Stimulated activated CD4-positive, alpha-beta T cell treated with anti-CD3 and anti-CD28 coated beads, TNF-alpha, amount 100 ng/mL, for 1 hour (primary cell): ENCODE measurements at regions not wholly inside any gene's neighbourhood (a gene's known extent, or its start where the extent isn't known, plus 50 kb on each side); places are given as distances from the start of the nearest gene placed in this dataset.
"Not testable (repeated sequence)": the region's sequence is repeated elsewhere in the genome, so short reads cannot be mapped to it uniquely, and the experiment has no call there.

Source experiments
- DNase-seq, 3 donors: peaks; one replicate each; pipeline ENCODE4 v3.0.0-alpha.2; 2020; ENCODE audit warnings: low read depth in 3 of 3, low spot score in 1 of 3

DNA sequence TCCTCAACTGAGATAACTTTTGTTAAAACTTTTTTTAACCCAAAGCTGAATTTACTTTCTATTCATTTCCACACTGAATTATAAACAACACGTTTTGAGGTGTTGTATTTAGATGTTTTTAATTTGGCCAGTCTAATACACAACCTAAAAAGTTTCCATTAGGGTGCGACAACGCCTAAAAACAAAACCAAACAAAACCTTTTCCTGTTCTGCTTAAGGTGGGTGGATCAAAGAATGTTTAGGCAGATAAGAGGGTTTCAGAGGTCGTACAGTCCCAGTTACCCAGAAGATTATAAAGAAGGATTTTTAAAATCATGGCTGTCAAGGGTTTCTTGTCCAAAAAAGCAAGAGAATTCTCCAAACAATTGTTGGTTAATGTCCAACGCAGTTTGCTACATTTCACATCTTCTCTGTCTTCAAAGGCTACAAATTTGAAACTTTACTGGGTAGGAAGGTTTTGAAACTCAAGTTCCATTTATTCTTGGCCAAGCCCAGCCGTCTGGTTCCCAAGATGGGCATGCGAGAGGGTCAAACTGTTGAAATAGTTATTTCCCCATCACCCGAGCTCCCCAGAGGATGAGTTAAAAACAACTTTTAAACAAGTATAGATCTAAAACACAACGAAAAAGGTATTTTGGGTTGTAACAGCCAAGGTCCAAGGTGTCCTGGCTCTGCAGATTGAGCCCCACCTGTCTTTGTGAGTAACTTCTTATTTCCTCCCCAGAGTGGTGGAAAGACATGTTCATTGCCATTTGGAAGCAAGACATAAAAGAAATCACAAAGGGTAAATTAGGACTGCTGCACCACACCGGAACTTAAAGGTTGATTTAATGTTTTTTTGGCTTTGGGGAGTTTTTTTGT is 122.8 kb upstream of the MAP3K1 start:
- no peak for DNase-seq

DNA sequence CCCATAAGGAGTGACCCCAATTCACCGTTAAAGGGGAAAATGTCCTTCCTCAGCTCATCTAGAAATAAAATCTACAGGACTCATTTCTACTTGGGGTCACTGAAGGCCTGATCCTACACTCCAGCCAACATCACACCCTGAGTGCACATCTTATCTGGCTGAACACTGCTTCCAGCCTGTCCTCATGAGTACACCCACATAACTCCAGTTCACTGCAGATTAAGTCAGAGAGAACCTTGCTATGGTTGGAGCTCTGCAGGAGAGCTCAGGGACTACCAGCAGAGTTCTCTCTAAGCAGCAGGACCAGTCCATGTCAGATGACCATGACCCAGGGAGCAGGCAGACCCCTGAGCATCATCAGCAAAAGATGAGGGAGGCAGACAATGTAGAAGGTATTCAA is 126.9 kb upstream of the MAP3K1 start:
- DNase-seq, result no peak

DNA sequence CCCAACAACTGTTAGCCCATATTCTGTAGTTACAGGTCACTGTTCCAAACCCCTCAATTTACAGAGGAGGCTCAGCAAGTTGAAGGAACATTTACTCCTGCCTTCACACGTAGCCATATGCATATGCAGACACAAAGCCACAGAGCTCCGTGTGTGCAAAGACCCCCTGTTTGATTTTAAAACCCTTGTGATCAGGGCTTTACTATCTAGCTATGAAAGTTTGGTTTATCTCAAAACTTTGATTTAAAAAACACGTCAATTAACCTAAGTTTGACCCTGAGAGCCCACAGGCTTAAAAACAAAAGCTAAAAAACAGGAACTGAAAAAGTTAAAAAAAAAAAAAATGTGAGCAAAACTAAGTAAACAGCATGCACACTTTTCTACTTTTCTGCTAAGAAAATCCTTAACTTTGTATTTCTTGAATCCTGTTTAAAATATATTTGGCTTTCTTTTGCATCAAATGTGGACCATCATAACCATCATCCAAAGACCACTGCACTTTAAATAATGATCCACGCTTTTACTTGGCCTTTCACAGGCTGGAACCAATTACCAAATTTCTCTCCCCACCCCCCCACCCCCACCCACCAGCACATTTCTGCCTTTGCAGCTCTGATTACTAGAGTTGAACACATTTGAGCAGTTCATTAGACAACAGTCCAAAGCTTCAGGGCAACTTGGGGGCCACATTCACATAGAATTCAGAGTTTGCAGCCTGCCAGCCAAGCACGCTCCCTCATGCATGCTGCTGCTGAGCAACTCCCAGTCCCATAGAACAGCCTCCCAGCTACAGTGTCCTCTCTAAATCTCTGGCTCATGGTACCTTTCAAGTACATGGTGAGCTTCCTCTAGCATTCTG is 128.8 kb upstream of the MAP3K1 start:
- no peak for DNase-seq

DNA sequence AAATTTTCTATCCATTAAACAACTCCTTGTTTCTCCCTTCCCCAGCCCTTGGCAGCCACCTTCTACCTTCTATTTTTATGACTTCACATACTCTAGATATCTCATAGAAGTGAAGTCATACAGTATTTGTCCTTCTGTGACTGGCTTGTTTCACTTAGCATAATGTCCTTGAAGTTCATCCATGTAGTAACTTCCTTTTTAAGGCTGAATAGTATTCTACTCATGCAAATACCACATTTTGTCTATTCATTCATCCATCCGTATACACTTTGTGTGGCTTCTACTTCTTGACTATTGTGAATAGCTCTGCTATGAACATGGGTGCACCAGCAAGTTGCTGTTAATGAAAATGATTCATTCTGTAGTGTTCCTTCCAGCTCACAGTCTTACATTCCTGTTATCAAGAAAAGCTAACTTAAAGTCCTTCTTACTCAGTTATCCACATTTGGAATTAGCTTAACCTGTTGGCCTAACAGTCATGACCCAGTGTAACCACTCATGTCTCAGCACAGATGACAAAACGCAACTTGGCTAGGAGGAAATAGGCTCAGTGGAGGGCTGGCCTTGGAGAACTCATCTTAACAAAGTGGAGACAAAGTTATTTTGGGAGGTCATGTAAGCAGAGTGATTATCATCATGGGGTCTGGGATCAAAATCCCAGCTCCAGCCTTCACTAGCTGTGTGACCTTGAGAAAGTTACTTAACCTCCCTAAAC is 129.7 kb upstream of the MAP3K1 start:
- DNase-seq, result no peak

DNA sequence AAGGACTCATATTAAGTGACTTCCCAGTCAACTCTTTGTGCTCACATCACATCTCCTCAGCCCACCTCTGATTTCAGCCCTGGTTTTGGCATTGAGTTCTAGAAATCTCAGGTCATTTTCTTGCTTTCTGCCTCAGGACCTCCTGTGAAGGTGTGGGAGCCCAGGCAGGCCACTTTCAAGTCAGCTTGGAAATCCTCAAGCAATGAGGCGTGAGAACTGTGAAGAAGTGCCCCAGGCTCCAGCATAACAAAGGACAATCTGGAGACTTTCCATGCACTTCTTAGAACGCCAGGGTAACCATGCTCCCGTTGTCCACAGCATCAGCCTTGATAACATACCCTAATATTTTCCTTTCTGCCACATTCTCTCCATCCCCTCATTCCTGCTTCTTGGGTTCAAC is 131.2 kb upstream of the MAP3K1 start:
- no peak for DNase-seq

DNA sequence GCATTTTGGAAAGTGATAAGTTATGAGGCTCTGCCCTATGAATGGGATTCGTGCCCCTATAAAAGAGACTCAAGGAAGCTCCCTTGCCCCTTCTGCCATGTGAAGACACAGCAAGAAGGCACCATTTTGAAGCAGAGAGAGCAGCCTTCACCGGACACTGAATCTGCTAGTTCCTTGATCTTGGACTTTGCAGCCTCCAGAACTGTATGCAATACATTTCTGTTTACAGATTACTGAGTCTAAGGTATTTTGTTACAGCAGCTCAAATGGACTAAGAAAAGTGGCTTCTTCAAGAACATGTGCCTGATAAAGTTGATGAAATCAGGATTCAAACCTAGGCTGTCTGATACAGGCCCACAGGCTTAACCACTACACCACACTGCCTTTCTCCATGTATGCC is 131.6 kb upstream of the MAP3K1 start:
- no peak for DNase-seq

DNA sequence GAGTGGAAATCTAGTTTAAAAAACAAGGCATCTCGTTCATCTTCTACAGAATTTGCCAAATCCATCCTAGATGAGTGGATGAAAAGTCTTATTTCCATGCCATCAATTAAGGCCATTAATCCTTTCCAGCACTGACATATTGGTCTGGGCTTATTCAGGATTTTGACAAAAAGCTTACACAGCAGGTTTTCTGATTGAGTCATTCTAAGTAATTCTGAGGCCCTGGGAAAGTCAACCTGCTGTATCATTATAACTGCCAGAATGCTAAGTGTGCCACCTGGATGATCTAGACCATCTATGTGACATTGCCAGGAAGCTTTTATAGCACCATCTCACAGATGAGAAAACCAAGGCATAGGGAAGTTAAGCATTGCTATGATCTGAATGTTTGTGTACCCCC is 132.1 kb upstream of the MAP3K1 start:
- DNase-seq, result no peak

DNA sequence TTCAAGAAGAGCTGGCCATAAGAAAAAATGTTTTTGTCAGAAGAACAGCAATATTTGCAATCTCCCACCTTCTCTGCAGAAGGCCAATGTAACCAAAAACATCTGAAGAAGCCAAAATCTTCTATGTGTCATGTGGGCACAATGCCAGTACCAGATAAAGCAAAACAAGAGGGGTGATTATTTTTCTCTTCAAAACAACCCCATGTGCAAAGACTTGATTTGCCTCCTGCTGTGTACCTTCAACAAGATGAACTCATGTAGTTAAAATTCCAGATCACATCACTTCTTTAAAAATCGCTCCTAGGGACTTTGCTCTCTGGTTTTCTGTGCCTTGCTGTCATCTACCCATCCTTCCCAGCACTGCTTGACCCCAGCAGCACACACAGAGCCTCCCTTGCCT is 134.0 kb upstream of the MAP3K1 start:
- no peak for DNase-seq

DNA sequence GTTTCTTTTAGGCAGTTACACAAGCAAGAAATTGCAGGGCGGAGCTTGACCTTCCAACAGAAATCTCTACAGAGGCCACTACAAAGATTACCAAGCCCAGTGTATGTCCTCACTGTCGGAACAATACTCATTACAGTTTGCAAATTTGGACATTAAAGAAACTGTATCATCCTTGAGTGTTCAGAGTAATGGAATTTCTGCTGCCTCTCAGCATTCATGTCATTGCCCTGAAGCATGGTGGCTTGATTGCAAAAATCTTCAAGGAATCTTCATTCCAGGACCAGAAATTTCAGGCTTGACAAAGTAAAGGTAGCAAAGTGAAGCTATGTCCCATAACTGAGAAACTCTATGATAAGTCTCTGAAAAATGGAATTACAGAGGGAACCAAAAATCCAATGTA is 134.6 kb upstream of the MAP3K1 start:
- no peak for DNase-seq

DNA sequence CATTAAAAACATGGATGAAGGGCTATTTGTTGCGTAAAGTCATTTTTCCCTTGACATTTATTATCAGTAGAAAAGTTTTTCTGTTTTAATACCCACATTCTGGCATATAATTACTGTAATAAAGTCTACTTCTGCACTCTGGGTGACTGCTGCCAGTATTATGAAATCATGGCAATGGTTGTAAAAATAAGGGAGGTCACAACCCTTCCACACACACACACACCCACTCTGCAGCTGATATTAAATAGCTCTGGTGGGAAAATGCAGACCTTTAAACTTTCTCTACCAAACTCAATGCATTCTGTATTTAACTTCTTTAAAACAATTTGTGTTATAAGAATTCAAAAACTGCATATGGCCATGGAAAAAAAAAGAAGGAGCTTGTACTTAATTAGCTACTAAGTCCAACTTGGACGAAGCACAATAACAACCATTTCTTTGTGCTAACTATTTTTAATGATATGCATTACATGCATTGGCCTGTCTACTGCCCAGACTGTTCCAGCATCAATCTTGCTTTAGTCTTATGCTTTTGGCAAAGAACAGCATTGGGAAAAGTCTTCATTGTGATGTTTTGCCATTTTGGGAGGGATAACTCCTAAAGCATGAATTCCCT is 137.6 kb upstream of the MAP3K1 start:
- DNase-seq, result no peak

DNA sequence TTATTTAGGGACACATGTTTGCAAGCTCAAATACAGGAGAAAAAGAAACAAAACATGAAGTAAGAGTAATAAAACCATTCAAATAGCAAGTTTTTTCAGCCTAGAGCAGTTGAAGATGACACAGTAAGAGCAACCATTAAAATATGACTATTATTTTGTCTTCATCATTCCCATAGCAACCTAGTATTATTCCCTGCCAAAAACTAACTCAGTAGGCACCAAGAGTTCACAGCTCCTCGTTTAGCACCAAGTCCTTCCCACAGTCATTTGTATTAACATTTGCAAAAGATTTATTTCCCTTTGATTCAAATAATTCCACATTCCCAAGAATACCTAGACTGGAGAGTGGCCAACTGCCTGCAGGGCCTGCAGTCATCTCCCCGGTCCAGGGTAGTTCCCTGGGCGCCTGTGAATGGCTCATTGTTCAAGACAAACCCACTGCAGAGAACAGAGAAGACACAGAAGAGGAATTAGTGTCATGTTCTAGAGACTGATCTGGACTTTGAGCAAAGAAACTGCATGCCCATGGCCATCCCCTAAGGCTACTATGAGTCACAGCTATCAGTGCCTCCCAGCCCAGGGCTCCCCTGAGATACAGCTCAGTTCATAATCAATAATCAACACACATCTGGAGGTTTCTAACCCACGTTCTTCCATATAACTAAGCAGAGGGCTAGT is 139.1 kb upstream of the MAP3K1 start:
- DNase-seq, result no peak

DNA sequence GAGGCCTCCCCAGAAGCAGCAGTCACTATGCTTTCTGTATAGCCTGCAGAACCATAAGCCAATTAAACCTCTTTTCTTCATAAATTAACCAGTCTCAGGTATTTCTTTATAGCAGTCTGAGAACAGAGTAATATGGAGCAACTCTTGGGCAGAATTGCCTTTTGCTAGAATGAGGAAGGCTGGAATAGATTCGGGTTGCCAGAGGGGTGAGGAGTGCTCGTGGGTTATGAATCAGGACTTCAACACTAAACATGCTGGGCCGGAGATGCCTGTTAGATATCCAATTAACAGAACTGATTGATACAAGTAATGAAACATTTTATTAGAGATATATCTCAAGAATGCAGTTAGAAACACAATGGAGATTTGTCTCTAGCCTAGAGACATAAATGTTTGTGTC is 140.9 kb upstream of the MAP3K1 start:
- no peak for DNase-seq

DNA sequence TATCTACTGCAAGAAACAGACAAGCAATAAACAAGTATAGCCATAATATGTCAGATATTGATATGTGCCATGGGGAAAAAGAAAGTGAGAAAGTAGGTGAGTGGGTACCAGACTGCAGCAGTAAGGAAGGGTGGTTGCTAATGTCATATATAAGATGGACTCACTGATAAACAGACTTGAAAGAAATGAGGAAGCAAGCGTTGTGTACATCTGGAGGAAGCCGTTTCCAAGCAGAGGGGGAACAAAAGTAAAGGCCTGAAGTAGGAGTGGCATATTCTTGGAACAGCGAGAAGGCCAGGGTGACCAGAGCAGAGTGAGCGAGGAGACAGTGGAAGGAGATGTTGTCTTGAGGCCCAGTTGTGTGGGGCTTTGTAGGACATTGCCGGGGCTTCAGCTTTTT is 142.2 kb upstream of the MAP3K1 start:
- DNase-seq, result no peak

DNA sequence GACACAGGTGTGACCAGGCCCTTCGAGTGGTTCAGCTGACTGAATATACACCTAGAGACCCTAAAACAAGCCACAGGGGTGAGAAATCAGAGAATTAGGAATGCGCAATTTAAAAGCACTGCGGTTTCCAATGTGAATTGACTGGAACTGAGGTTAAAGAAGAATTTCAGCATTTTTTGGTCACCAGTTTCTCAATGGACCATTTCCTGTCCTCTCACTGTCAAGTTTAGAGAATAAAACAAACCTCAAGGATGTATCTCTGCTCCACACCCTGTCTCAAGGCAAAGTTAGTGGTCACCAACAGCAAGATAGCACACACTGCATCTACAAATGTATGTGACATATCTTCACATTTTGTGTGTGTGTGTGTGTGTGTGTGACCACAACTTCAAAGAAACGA is 143.8 kb upstream of the MAP3K1 start:
- DNase-seq, result no peak

DNA sequence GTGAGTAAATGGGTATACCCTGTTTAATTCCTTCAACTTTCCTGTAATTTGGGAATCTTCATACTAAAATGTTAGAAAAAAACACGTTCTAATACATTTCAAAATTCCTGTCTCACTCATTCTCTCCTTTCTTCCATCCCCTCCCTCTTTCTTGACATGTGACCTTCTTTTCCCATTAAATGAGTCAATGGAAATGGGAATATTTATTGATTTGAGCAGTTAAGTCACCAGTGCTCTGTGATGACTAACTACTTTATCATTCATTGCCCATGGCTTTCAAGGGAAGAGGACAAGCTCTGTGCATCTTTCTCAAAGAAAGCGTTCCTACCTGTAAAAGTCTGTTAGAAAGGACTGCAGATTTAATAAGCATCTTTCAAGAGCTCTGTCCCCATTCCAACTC is 144.4 kb upstream of the MAP3K1 start:
- no peak for DNase-seq

DNA sequence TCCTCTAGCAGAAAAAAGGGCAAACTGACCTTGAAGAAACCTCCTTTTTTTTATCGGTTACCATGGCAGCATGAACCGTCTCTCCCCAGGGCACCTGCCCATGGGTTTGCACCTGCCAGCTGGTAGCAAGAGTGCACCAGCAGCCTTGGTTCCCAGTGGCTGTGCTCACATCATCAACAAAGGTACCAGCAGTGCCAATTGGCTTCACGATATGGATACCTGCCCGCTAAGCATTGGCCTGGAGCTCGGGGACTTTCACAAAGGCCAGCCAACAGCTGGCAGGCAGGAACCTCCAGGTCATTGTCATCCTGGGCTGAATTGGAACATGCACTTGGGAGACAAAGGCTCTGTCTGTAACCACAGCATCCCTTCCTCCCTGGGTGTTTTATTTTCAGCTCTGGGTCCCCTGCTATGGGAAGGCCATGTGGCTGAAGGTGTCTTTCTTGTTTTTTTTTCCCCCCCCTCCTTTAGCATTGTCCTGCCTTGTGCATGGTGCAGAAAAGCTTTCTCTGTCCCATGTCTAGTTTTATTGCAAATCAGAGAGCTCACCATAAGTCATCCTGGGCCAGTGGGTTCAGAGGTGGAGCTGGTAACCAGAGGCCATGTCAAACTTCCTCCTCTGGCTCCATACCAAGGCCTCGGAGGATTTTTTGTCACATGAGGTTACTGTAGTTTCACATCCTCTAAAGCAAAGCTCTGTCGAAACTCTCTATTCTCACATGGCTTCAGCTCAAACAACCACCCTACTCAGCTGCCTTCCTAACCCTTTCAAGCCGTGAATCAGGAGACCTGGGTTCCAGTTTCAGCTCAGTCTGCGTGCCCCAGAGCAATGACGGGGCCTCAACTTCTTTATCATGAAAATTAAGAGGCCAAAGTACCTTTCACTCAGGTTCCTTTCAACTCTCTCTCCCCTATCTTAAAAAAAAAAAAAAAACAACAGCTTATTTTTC is 145.5 kb upstream of the MAP3K1 start:
- no peak for DNase-seq

DNA sequence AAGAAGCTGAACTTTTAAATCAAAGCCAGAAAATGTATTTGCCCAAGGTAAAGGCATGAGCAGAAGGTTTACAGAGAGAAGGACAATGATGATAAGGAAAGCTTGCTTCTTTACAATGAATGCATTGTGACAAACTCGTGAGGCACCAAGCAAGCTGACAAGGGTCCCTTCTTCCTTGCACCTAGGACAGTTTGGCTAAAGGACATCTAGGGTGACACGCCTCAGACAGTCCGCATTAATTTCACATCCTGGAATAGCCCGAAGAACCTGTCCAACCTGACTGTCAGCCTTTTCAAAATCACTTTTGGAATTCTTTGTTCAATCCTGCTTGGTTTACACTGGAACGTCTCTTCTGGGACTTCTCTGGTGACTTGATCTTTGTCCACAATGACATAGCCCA is 146.4 kb upstream of the MAP3K1 start:
- DNase-seq, result no peak

DNA sequence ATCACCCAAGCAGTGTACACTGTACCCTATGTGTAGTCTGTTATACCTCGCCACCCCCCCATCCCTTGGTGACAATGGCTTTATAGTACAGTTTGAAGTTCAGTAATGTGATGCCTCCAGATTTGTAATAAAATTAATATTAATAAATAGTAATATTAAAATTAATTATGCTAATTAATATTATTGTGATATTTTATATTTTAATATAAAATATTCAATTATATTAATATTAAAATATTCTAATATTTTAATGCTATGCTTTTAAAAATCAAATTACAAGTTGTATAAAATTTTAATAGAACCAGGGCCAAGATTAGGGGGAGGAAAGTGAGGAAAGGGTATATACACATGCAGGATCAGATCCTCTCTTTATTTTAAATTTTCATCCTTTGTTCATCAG is 147.7 kb upstream of the MAP3K1 start:
- no peak for DNase-seq

DNA sequence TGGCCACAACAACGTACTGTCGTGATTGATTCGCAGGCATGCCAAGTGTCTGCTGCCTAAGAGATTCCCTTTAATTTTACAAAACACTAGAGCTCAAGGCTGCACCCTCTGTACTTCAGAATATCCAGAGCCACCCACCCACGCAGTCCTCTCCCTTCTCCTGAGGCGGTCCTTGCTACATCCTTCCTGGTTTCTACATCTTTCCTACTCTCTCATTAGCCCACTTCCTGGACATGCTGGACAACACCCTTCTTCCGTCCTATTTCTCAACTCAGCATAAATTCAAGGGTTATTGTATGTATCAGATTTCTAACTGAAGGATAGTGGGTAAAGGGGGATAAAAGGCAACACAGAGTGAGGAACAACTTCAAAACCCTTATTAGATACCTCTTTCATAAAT is 148.4 kb upstream of the MAP3K1 start:
- DNase-seq, result no peak

DNA sequence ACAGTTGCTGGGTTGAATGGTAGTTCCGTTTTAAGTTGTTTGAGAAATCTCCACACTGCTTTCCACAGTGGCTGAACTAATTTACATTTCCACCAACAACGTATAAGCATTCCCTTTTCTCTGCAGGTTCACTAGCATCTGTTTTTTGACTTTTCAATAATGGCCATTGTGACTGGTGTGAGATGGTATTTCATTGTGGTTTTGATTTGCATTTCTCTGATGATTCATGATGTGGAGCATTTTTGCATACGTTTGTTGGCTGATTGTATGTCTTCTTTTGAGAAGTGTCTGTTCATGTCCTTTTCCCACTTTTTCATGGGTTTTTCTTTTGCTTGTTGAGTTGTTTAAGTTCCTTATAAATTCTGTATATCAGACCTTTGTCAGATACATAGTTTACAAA is 150.2 kb upstream of the MAP3K1 start:
- DNase-seq, result not testable (repeated sequence)
